ENCODE measurements at regions not wholly inside any gene's neighbourhood (a gene's known extent, or its start where the extent isn't known, plus 50 kb on each side); places are given as distances from the start of the nearest gene placed in this dataset.
"Not testable (repeated sequence)": the region's sequence is repeated elsewhere in the genome, so short reads cannot be mapped to it uniquely, and the experiment has no call there.

DNA sequence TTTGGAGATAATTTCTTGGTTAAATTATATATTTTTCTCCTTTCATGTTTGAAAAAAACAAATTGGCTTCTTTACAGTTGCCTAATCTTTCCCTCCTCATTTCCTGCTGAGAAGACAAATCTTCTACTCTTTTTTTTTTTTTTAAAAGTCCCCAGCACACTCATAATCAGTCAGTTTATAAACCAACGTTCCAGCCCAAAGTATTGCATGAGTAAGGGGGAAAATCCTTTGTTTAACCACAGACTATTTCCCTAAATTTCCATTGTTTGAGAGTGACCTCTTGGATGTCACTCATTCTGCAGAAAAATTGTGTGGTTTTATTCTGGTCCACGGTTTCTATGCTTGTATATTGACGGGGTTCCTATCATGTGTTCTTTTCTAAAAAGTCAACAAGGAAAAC lies 55.1 kb upstream of the TLR4 start:
- intact Hi-C loops (cut with micrococcal nuclease) = no loop called here
- ATAC-seq = no peak
- DNase-seq = no peak

- no peak for DNase-seq
- intact Hi-C loops (cut with micrococcal nuclease) = no loop called here
- ATAC-seq = peak; percentile 60
Measured at GRCh38 chr9:117644932-117645636, 59.1 kb upstream of the TLR4 start.

GRCh38 chr9:117644133-117644931 lies 59.9 kb upstream of the TLR4 start:
- DNase-seq (peak; percentile 82), ATAC-seq (peak; percentile 81)
- intact Hi-C loops (cut with micrococcal nuclease) = no loop called here

DNA sequence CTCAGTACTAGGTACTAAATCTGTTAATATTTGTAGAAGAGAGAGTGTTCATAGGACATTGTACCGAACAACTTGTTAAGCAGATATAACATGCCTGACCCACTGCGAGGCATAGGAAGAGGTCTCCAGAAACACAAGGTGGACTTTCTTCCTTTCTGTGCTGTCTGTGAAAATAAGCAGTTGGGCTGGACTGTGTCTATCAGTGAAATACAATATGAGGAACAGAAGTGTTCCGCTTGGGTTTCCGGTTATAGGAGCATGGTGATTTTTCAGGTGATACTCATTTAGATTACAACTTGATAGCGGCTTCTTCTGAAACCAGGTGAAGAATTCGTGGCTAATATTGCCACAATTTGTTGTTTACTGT lies 60.9 kb upstream of the TLR4 start:
- DNase-seq = no peak
- intact Hi-C loops (cut with micrococcal nuclease) = no loop called here
- ATAC-seq = no peak

DNA sequence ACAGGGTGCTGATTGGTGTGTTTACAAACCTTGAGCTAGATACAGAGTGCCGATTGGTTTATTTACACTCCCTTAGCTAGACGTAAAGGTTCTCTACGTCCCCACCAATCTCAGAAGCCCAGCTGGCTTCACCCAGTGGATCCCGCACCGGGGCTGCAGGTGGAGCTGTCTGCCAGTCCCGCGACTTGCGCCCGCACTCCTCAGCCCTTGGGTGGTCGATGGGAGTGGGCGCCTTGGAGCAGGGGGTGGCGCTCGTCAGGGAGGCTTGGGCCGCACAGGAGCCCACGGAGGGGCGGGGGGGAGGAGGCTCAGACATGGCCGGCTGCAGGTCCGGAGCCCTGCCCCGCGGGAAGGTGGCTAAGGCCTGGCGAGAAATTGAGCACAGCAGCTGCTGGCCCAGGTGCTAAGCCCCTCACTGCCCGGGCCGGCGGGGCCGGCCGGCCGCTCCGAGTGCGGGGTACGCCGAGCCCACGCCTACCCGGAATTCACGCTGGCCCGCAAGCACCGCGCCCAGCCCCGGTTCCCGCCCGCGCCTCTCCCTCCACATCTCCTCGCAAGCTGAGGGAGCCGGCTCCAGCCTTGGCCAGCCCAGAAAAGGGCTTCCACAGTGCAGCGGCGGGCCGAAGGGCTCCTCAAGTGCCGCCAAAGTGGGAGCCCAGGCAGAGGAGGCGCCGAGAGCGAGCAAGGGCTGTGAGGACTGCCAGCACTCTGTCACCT lies 61.5 kb upstream of the TLR4 start:
- DNase-seq; intact Hi-C loops (cut with micrococcal nuclease); ATAC-seq: not testable (repeated sequence)

DNA sequence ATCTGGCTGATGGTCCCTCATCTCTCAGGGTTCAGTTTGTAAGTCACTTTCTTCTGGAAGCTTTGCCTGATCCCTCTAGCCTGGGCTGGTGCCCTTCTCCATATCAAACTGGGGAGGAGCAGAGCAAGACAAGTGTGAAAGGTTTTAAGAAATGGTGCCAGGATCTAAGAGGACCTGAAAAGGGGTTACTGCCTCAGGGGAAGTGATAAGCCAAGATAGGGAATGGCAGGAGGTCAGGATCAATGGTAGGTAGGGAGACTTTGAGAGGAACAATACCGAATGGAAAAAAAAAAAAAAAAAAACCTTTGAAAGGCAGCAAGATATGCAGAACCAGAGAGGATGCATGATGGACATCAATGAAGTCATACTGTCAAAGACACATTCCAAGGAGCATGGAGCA lies 67.5 kb upstream of the TLR4 start:
- intact Hi-C loops (cut with micrococcal nuclease) = no loop called here
- no peak for ATAC-seq

DNA sequence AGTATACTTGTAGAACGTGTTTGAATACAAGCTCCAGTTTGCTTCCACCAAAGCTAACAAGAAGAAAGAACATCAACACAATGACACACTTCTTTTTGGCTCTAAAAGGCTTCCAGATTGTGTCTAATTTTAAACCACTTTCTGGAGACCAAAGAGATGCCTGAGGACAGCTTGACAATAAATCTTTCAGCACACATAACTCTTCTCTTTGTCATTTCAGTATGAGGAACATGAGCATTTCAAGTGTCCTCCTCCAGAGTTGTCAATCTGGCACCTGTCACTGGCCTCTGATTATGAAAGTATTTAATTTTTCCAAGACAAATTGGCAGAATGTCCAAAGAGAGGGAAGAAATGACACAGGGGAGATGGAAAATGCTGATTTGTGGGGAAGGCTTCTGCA lies 79.0 kb upstream of the TLR4 start:
- intact Hi-C loops (cut with micrococcal nuclease) = no loop called here
- no peak for ATAC-seq
- no peak for DNase-seq

More for the DNA sequence above, 67.5 kb upstream of the TLR4 start:
- DNase-seq = no peak

GRCh38 chr9:117624106-117624505 lies 80.1 kb upstream of the TLR4 start:
- intact Hi-C loops (cut with micrococcal nuclease) = no loop called here
- ATAC-seq = no peak
- DNase-seq = no peak

- intact Hi-C loops (cut with micrococcal nuclease) = no loop called here
Measured at GRCh38 chr9:117622347-117622746, 81.9 kb upstream of the TLR4 start.

GRCh38 chr9:117616431-117616831 lies 87.8 kb upstream of the TLR4 start:
- ATAC-seq = no peak
- no peak for DNase-seq
- intact Hi-C loops (cut with micrococcal nuclease) = no loop called here

More at GRCh38 chr9:117622347-117622746, 81.9 kb upstream of the TLR4 start:
- ATAC-seq (no peak), DNase-seq (no peak)

DNA sequence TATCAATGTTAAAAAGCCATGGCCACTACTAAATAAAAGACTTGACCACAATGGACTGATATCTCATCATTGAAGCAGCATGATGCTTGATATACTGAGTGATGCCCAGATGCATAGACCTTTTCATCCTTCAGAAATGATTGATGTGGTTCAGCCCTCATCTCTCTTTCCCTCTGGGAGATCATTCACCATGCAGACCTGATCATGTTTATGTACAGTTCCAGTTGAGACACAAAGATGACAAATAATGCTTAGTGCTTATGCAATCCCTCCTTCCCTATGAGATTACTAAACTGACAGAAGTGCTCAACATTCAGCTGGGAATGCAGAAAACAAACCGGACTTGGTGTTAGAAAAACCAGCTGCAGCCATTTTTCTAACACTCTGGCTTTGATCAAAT lies 91.9 kb upstream of the TLR4 start:
- intact Hi-C loops (cut with micrococcal nuclease) = no loop called here
- DNase-seq = no peak
- no peak for ATAC-seq

GRCh38 chr9:117597977-117598376 lies 106.2 kb upstream of the TLR4 start:
- intact Hi-C loops (cut with micrococcal nuclease) = no loop called here
- no peak for DNase-seq
- no peak for ATAC-seq

- intact Hi-C loops (cut with micrococcal nuclease) = loop anchor here (1.0 kb wide), 1 partner anchor 27 kb away; no protein-coding TSS in a partner anchor
- ATAC-seq (no peak), DNase-seq (no peak)
Measured at GRCh38 chr9:117596678-117597077, 107.5 kb upstream of the TLR4 start.

GRCh38 chr9:117595650-117596049 lies 108.6 kb upstream of the TLR4 start:
- intact Hi-C loops (cut with micrococcal nuclease) = loop anchor here (1.0 kb wide), 1 partner anchor 26 kb away; no protein-coding TSS in a partner anchor
- no peak for DNase-seq
- ATAC-seq = no peak

- intact Hi-C loops (cut with micrococcal nuclease) = no loop called here
- ATAC-seq (no peak), DNase-seq (no peak)
Measured at GRCh38 chr9:117587263-117587662, 116.9 kb upstream of the TLR4 start.

GRCh38 chr9:117574099-117574498 lies 130.1 kb upstream of the TLR4 start:
- intact Hi-C loops (cut with micrococcal nuclease) = no loop called here
- no peak for ATAC-seq
- DNase-seq = no peak

DNA sequence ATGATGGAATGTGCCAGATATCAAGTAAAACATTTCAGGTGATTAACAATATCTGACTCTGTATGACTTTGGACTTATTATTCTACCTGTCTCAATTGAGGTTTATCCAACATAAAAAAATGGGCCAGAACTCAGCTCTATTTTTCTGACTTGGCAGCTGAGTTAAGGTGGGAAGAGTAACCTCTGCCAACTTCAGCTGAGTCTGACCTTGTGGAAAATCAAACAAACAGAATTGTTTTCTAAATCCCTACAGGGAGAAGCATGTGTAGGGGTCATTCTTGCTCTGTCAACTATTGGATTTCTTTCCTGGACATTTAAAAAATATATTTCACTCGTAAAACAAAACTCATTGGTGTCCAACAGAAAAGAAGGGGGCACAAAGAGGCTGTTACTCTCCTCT lies 139.4 kb upstream of the TLR4 start:
- DNase-seq (no peak), ATAC-seq (no peak)
- intact Hi-C loops (cut with micrococcal nuclease) = no loop called here

- intact Hi-C loops (cut with micrococcal nuclease) = no loop called here
- no peak for ATAC-seq
- no peak for DNase-seq
Measured at GRCh38 chr9:117561761-117562160, 142.4 kb upstream of the TLR4 start.

- peak; percentile 32 for DNase-seq
- intact Hi-C loops (cut with micrococcal nuclease) = no loop called here
Measured at GRCh38 chr9:117555964-117556629, 141.2 kb upstream of the ASTN2 start.

DNA sequence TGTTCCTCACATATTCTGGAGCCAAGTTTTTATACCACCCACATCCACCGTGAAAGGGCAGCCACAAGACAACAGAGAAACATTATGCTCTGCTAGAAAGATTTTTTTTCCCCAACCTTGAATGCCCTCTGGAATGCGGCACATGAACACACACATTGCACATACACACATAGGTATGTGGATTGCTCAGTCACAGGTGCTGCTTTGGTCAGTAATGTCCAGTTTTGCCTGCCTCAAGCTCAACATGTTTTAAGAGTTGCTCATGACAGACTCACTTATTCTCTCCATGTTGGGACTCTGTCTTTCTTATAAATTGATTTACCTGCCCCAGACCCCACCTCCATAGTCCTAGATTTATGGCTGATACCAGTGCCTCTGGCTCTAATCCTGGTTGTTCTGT lies 138.0 kb upstream of the ASTN2 start:
- ATAC-seq = no peak
- intact Hi-C loops (cut with micrococcal nuclease) = no loop called here
- DNase-seq = no peak

More at GRCh38 chr9:117555964-117556629, 141.2 kb upstream of the ASTN2 start:
- no peak for ATAC-seq

Data from left ventricle myocardium superior (tissue), 1 donor.